B cell (primary cell): ENCODE measurements at regions not wholly inside any gene's neighbourhood (a gene's known extent, or its start where the extent isn't known, plus 50 kb on each side); places are given as distances from the start of the nearest gene placed in this dataset.

Source experiments
- ATAC-seq: fragments of 200-7000 bp; cut with Tn5 transposase; one replicate; pipeline ENCODE4 v1.10.0; 2021; ENCODE audit warnings: low read depth, mild to moderate bottlenecking, moderate number of reproducible peaks, moderate library complexity
- CTCF ChIA-PET: fragments of 350-600 bp; sonication (Branson Sonifier 250); formaldehyde crosslinking; loops from one replicate; lab custom pipeline; 2021; ENCODE audit warnings: antibody characterized with exemption, inconsistent platforms; lab: Charles Lee
- POLR2A ChIA-PET: fragments of 350-600 bp; sonication (Branson Sonifier 250); formaldehyde crosslinking; loops from one replicate; lab custom pipeline; 2021; ENCODE audit warnings: antibody characterized with exemption; lab: Charles Lee
- DNase-seq: peaks from one replicate; pipeline ENCODE4 v3.0.0; 2013
- H2AFZ ChIP-seq: 2 replicates; pipeline ENCODE4 v1.6.1; 2012; ENCODE audit warnings: mild to moderate bottlenecking, low read depth, low read length; ENCODE audit not compliant: insufficient read depth, poor library complexity, severe bottlenecking
- H3K27ac ChIP-seq, 2 donors: 1 replicate in 1 of 2; 2 replicates in 1 of 2; pipeline ENCODE4 v1.5.1; 2012 to 2013; ENCODE audit warnings: low read length in 2 of 2, mild to moderate bottlenecking in 2 of 2, moderate library complexity in 1 of 2
- H3K27me3 ChIP-seq, 4 experiments: fragments of 200-600 bp in 1 of 4; sonication (generic) in 1 of 4; replicated peaks in 1 of 4; 1 replicate in 2 of 4; 2 replicates in 2 of 4; pipeline versions ENCODE4 v1.6.1 to v1.7.0; 2013 to 2016; ENCODE audit warnings: low read length in 3 of 4, mild to moderate bottlenecking in 2 of 4, mixed read lengths in 1 of 4, moderate library complexity in 1 of 4; ENCODE audit not compliant: insufficient read depth in 4 of 4, control insufficient read depth in 3 of 4; ENCODE audit errors: control extremely low read depth in 1 of 4
- H3K36me3 ChIP-seq, 2 experiments: replicated peaks in 1 of 2; 1 replicate in 1 of 2; 2 replicates in 1 of 2; pipeline versions ENCODE4 v1.6.1 to v1.7.1; 2013; ENCODE audit warnings: low read length in 1 of 2; ENCODE audit not compliant: insufficient read depth in 2 of 2, control insufficient read depth in 1 of 2; ENCODE audit errors: control extremely low read depth in 1 of 2, extremely low read depth in 1 of 2
- H3K4me1 ChIP-seq, 2 donors: fragments of 200-600 bp in 1 of 2; sonication (generic) in 1 of 2; 1 replicate in 1 of 2; 2 replicates in 1 of 2; pipeline versions ENCODE4 v1.5.1 to v1.6.1; 2013 to 2017; ENCODE audit warnings: low read length in 2 of 2; ENCODE audit not compliant: control insufficient read depth in 2 of 2, insufficient read depth in 2 of 2
- H3K4me2 ChIP-seq: replicated peaks from 2 replicates; pipeline ENCODE3; 2012; ENCODE audit warnings: mild to moderate bottlenecking, low read depth, low read length; ENCODE audit not compliant: poor library complexity, severe bottlenecking
- H3K4me3 ChIP-seq, 5 experiments: fragments of 200-600 bp in 1 of 5; sonication (generic) in 1 of 5; 1 replicate in 3 of 5; 2 replicates in 2 of 5; pipeline versions ENCODE4 v1.5.1 to v1.7.0; 2011 to 2016; ENCODE audit warnings: low read length in 4 of 5, mild to moderate bottlenecking in 4 of 5, low read depth in 2 of 5, control low read depth in 1 of 5, moderate library complexity in 1 of 5; ENCODE audit not compliant: insufficient read depth in 1 of 5; ENCODE audit errors: control extremely low read depth in 1 of 5, extremely low read depth in 1 of 5
- H3K79me2 ChIP-seq: fragments of 200-600 bp; sonication (generic); one replicate; pipeline ENCODE4 v1.6.0; 2016; ENCODE audit warnings: low read length; ENCODE audit not compliant: control insufficient read depth, insufficient read depth
- H3K9ac ChIP-seq: fragments of 200-600 bp; sonication (generic); 2 replicates; pipeline ENCODE4 v1.6.1; 2017; ENCODE audit warnings: mild to moderate bottlenecking, low read length, moderate library complexity
- H3K9me3 ChIP-seq, 3 donors: one replicate each; pipeline versions ENCODE4 v1.6.1 to v1.7.1; 2013; ENCODE audit warnings: low read length in 2 of 3; ENCODE audit not compliant: control insufficient read depth in 2 of 3, insufficient read depth in 1 of 3; ENCODE audit errors: control extremely low read depth in 1 of 3
- H4K20me1 ChIP-seq: 2 replicates; pipeline ENCODE4 v1.6.0; 2012; ENCODE audit warnings: mild to moderate bottlenecking, low read length; ENCODE audit not compliant: insufficient read depth, control insufficient read depth, poor library complexity, severe bottlenecking
- H3K27ac Mint-ChIP-seq: one replicate; pipeline ENCODE4 v1.8.0; 2021; ENCODE audit warnings: mixed read lengths
- H3K27me3 Mint-ChIP-seq: one replicate; pipeline ENCODE4 v1.8.0; 2021; ENCODE audit warnings: mixed read lengths
- H3K4me1 Mint-ChIP-seq: one replicate; pipeline ENCODE4 v1.8.0; 2021; ENCODE audit warnings: mixed read lengths
- H3K4me3 Mint-ChIP-seq: one replicate; pipeline ENCODE4 v1.8.0; 2021; ENCODE audit warnings: mixed read lengths
- H3K9me3 Mint-ChIP-seq: one replicate; pipeline ENCODE4 v1.8.0; 2022; ENCODE audit warnings: mixed read lengths; ENCODE audit not compliant: insufficient read depth
- CTCF ChIP-seq: fragments of 200-600 bp; IDR thresholded peaks from one replicate; pipeline ENCODE4 v1.8.0; 2022; ENCODE audit warnings: antibody characterized with exemption, mild to moderate bottlenecking
- EZH2 ChIP-seq: IDR thresholded peaks from 2 replicates; pipeline ENCODE4 v1.6.1; 2012; ENCODE audit warnings: borderline replicate concordance, low read depth, mild to moderate bottlenecking, moderate library complexity, low read length; ENCODE audit not compliant: insufficient read depth, poor library complexity, severe bottlenecking
- WGBS: methylation state at CpG from one replicate; pipeline ENCODE4 v1.1.5; 2013; ENCODE audit warnings: missing lambda C conversion rate; ENCODE audit not compliant: insufficient coverage; 5-methylcytosine and 5-hydroxymethylcytosine counted together
- intact Hi-C: fragments of 100-400 bp; cut with micrococcal nuclease; formaldehyde crosslinking; loops from one replicate; pipeline ENCODE4 v1.10.0; 2022

- no CpG with 5 or more reads among the region's 2 CpGs for WGBS
- H2AFZ ChIP-seq: no peak overlapping the region
- intact Hi-C loops: no loop called here
- TF ChIP-seq CTCF: no peak
- no peak for TF ChIP-seq EZH2
- no peaks in the 10 kb centered on the region for H3K27me3 ChIP-seq
- no peak overlapping the region for H3K27ac Mint-ChIP-seq
- ATAC-seq (no peak), DNase-seq (no peak)
- no peaks in the 10 kb centered on the region for H3K27me3 Mint-ChIP-seq
- H3K4me3 Mint-ChIP-seq: no peak overlapping the region
- no peaks in the 10 kb centered on the region for H3K4me1 ChIP-seq
- H3K27ac ChIP-seq: no peak overlapping the region
- H3K36me3 ChIP-seq: no peaks in the 10 kb centered on the region
- no peak overlapping the region for H3K4me2 ChIP-seq
- no peaks in the 10 kb centered on the region for H3K9me3 ChIP-seq
- H3K9me3 Mint-ChIP-seq: no peaks in the 10 kb centered on the region
- ChIA-PET CTCF (no interaction called here), POLR2A (no interaction called here)
- no peak overlapping the region for H3K9ac ChIP-seq
- H3K4me3 ChIP-seq: no peak overlapping the region
- no peaks in the 10 kb centered on the region for H3K4me1 Mint-ChIP-seq
- no peaks in the 10 kb centered on the region for H4K20me1 ChIP-seq
- no peaks in the 10 kb centered on the region for H3K79me2 ChIP-seq
Measured at GRCh38 chr4:177737387-177737940, 295.2 kb upstream of the AGA start.

- DNase-seq (no peak), ATAC-seq (no peak)
- no CpG with 5 or more reads among the region's 1 CpG for WGBS
- Histone ChIP-seq H3K4me2 (no peak overlapping the region), H3K79me2 (no peaks in the 10 kb centered on the region), H3K27ac (no peak overlapping the region), H3K27me3 (no peaks in the 10 kb centered on the region), H3K4me3 (no peak overlapping the region), H3K9me3 (no peaks in the 10 kb centered on the region), H3K36me3 (no peaks in the 10 kb centered on the region), H3K4me1 (no peaks in the 10 kb centered on the region), H4K20me1 (no peaks in the 10 kb centered on the region), H2AFZ (no peak overlapping the region), H3K9ac (no peak overlapping the region)
- TF ChIP-seq CTCF (no peak), EZH2 (no peak)
- Mint-ChIP-seq H3K4me3 (no peak overlapping the region), H3K27ac (no peak overlapping the region), H3K4me1 (no peaks in the 10 kb centered on the region), H3K9me3 (no peaks in the 10 kb centered on the region), H3K27me3 (no peaks in the 10 kb centered on the region)
- ChIA-PET CTCF (no interaction called here), POLR2A (no interaction called here)
- intact Hi-C loops: no loop called here
Measured at GRCh38 chr4:177740563-177740962, 298.3 kb upstream of the AGA start.
